ENCODE measurements at regions not wholly inside any gene's neighbourhood (a gene's known extent, or its start where the extent isn't known, plus 50 kb on each side); places are given as distances from the start of the nearest gene placed in this dataset.

DNA sequence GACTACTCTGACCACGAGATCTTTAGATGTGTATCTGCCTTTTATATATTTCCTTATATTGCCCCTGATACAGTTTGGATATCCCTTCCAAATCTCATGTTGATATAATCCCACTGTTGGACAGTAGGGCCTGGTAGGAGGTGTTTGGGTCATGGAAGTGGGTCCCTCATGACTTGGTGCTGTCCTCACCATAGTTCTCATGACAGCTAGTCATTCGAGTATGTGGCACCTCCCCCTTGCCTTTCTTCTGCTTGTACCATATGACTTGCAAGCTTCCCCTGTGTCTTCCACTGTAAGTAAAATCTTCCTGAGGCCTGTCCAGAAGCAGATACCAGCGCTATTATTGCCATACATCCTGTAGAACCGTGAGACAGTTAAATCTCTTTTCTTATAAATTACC lies 145.3 kb downstream of the ZNF518B start:
- no peak overlapping the region for H3K23ac ChIP-seq (ENCODE audit: low read depth, low read length)
- no peak overlapping the region for H3K56ac ChIP-seq (ENCODE audit: extremely low read depth, insufficient read depth, low read length)
- no peaks in the 10 kb centered on the region for H4K20me1 ChIP-seq (ENCODE audit: insufficient read depth, low read length)
- dilution Hi-C loops (cut with HindIII; ENCODE audit: low sequenced_read_pairs, unreplicated experiment): no loop called here
- no peak overlapping the region for H3K14ac ChIP-seq (replicated peaks; ENCODE audit: low read depth, low read length)
- H3K4me3 ChIP-seq (ENCODE audit: insufficient read depth, low read depth, low read length): no peak overlapping the region
- H3K9ac ChIP-seq (ENCODE audit: low read depth, low read length): no peak overlapping the region
- intact Hi-C loops (cut with micrococcal nuclease): no loop called here
- CTCF ChIA-PET: no interaction called here
- H3K4ac ChIP-seq (ENCODE audit: low read depth, low read length): no peak overlapping the region
- no peak for TF ChIP-seq RCOR1 (IDR thresholded peaks at IDR 0.05; ENCODE audit: insufficient replicate concordance, low read length)
- no peak for TF ChIP-seq ELK1 (IDR thresholded peaks at IDR 0.05; ENCODE audit: borderline replicate concordance, low read depth, low read length)
- no peak for TF ChIP-seq RFX5 (IDR thresholded peaks at IDR 0.05; ENCODE audit: low read depth, low read length)
- TF ChIP-seq FOS (IDR thresholded peaks at IDR 0.05; ENCODE audit: low read depth, low read length): no peak
- no peaks in the 10 kb centered on the region for H3K4me1 ChIP-seq (ENCODE audit: control insufficient read depth, insufficient read depth, low read length)
- no peaks in the 10 kb centered on the region for H3K36me3 ChIP-seq (ENCODE audit: control insufficient read depth, insufficient read depth, low read length)
- H3K79me1 ChIP-seq (ENCODE audit: low read depth in 1 of 2, low read length in 2 of 2): no peaks in the 10 kb centered on the region
- H3K18ac ChIP-seq (ENCODE audit: low read depth, low read length): no peak overlapping the region
- no peaks in the 10 kb centered on the region for H3K27me3 ChIP-seq (ENCODE audit: control insufficient read depth, insufficient read depth, low read length)
- DNase-seq: no peak
- no peak overlapping the region for H2BK15ac ChIP-seq (ENCODE audit: low read depth, low read length)
- 33% methylated on average over 1 of the region's 4 CpGs; no CpG with 5 or more reads in 1 of the 2 experiments for WGBS, 2 experiments (ENCODE audit: extremely low coverage in 2 of 2, insufficient read length in 1 of 2)
- H2BK5ac ChIP-seq (ENCODE audit: low read depth, low read length, poor library complexity, severe bottlenecking): no peak overlapping the region
- H2BK20ac ChIP-seq (ENCODE audit: low read depth, low read length): no peak overlapping the region
- no peaks in the 10 kb centered on the region for H3K9me1 ChIP-seq (ENCODE audit: insufficient read depth, low read length)
- no peak overlapping the region for H3K27ac ChIP-seq (ENCODE audit: insufficient read depth, low read length)
- no TSS peak for BruUV-seq (replicated peaks)
- no peak overlapping the region for H4K5ac ChIP-seq (ENCODE audit: low read depth, low read length)
- in situ Hi-C loops (cut with MboI; ENCODE audit: low sequenced_read_pairs): no loop called here
- no peak overlapping the region for H3K4me2 ChIP-seq (ENCODE audit: low read depth, low read length)
- no peak overlapping the region for H4K91ac ChIP-seq (ENCODE audit: insufficient read depth, low read depth, low read length)
- H2AFZ ChIP-seq (replicated peaks; ENCODE audit: low read length, poor library complexity): no peak overlapping the region
- H4K8ac ChIP-seq (ENCODE audit: low read depth in 2 of 2, low read length in 2 of 2): no peak overlapping the region
- H2AK9ac ChIP-seq (replicated peaks; ENCODE audit: low read depth, low read length, poor library complexity): no peak overlapping the region
- 0 out of 2 replicates have a peak, but pooled peaks cover 1% of the 10 kb centered on the region for H3K9me3 ChIP-seq (ENCODE audit: control insufficient read depth, insufficient read depth, low read length)
- H2BK120ac ChIP-seq (ENCODE audit: low read depth, low read length): no peak overlapping the region
- ATAC-seq (ENCODE audit: low read depth): no peak
- POLR2A ChIA-PET (ENCODE audit: unreplicated experiment): no interaction called here
- no peak overlapping the region for H2AK5ac ChIP-seq (ENCODE audit: low read depth, low read length)
